T47D (cell line): ENCODE measurements at regions not wholly inside any gene's neighbourhood (a gene's known extent, or its start where the extent isn't known, plus 50 kb on each side); places are given as distances from the start of the nearest gene placed in this dataset.

Source experiments
- DNase-seq, 2 experiments: peaks; one replicate each; pipeline versions ENCODE4 v3.0.0 to v3.0.0-alpha.2; 2011 to 2012; ENCODE audit warnings: low read depth in 1 of 2, low spot score in 1 of 2
- JUND ChIP-seq: IDR thresholded peaks from 2 replicates; pipeline ENCODE4 v1.6.1; 2012; ENCODE audit warnings: low read depth
- in situ Hi-C: cut with HindIII; loops from 2 replicates; pipeline ENCODE4 v1.10.0; 2016; ENCODE audit warnings: low sequenced_read_pairs, low pct_unique_long_range_greater_than_20kb

GRCh38 chr5:168031614-168032013 lies 259.8 kb upstream of the WWC1 start:
- TF ChIP-seq JUND, result no peak
- no peak for DNase-seq
- in situ Hi-C loops, result no loop called here

DNA sequence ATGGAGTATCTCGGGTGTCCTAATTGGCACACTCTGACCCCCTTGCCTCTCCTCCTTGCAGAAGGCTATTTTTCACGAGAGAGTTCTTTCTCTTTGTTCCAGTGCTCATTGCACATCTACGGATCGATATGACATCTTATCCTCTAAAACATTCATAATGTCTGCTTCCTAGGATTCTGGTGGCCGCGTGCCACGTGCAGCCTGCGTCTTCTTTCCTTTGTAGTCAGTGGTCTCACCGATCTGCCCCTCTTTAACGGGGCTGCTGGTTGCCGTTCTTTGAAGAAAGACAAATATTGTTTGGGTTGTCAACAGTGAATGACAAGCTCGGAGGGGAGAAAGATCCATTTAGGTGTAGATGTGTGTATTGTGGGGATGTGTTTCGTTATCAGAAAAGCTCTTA lies 252.4 kb upstream of the WWC1 start:
- no peak for DNase-seq
- in situ Hi-C loops, result no loop called here
- no peak for TF ChIP-seq JUND

GRCh38 chr5:168039566-168040248 lies 251.7 kb upstream of the WWC1 start:
- TF ChIP-seq JUND, result no peak
- in situ Hi-C loops, result no loop called here

GRCh38 chr5:168041583-168041982 lies 249.9 kb upstream of the WWC1 start:
- TF ChIP-seq JUND, result no peak
- DNase-seq, result no peak
- in situ Hi-C loops, result no loop called here

More at GRCh38 chr5:168039566-168040248, 251.7 kb upstream of the WWC1 start:
- peak in 1 of 2 experiments; percentile 25 for DNase-seq

GRCh38 chr5:168042284-168043068 lies 249.0 kb upstream of the WWC1 start:
- no peak for DNase-seq
- in situ Hi-C loops, result no loop called here
- TF ChIP-seq JUND, result no peak

DNA sequence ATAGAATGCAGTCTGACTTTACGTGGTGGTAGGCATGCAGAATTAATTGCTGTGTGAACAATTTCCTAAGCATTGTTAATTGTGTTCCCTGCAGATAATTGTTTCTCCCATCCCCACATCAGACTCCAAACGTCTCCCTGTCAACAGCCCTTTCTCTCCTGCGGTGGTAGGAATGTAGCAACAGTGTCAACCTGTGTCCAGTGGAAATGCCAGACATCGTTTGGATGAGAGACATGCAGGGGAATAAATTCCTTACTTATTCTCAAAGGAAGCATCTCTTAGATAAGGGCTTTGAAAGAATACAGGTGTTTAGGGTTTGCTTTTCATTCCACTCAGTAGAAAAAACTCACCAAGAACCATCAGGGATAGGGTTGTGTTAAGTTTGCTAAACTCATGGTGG lies 245.3 kb upstream of the WWC1 start:
- DNase-seq, result no peak
- in situ Hi-C loops, result no loop called here
- TF ChIP-seq JUND, result no peak

DNA sequence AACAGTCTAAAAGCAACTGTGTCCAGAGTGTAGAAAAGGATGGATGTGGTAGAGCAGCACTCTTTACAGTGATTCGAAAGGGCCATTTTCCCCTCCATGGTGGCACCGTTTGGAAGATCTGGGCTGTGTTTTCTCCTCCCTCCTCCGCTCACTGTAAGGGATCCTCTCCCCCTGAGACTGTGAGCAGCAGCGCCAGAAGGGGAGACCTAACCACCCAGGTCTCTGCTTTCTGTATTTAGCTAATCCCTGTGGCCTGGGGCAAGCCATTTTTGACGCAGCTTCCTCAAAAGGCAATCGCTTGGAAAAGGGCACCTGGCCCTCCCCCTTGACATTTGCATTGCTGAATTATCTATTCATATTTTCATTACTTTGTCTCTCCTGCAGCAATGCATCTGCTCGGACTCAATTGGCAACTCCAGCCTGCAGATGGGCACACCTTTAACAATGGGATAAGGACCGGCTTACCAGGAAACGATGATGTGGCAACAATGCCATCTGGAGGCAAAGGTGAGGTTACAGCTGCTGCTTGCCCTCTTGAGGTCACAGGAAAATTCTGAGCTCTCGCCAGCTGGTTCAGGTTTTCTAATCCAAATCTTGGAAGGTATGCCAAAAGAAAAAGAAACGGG lies 244.3 kb upstream of the WWC1 start:
- TF ChIP-seq JUND, result no peak
- peak; percentile 58 to 84 for DNase-seq
- in situ Hi-C loops, result no loop called here

- in situ Hi-C loops, result no loop called here
- DNase-seq, result no peak
- no peak for TF ChIP-seq JUND
Measured at GRCh38 chr5:168047669-168048111, 243.8 kb upstream of the WWC1 start.

DNA sequence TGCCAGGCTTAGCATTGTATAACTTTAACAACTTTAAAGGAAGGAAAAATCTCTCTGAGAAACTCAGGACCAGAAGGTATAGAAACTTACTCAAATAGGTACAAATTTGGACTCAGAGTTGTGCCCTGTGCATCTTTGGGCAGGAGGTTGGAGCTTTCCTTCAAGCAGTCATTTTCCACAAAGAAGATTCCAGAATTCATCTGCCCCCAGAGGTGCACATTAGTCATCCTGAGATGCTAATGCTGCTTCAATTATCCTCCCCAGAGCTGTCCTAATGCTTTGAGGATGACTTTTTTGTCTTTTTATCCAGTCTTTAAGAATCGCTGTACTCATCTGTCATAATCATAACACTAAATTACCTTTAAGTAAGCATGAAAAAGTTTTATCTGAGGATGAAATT lies 243.0 kb upstream of the WWC1 start:
- DNase-seq, result no peak
- TF ChIP-seq JUND, result no peak
- in situ Hi-C loops, result no loop called here

DNA sequence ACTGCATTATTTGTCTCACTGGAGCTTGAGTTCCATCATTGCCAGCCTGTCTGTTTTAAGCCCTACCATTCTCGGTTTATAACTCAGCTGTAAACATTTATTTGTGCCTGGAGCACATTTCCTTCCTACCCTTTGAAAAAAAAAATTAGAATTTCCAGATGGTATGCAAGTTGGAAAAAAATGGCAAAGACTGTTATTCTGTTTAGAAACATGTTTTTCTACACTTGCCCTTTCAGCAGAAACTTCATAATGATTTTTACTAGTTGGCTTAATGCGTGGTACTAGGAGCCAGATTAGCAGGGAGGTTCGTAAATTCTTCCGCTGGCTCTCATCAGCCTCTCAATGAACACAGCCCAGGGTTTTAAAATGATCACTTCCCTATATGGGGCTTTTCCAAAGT lies 238.8 kb upstream of the WWC1 start:
- in situ Hi-C loops, result no loop called here
- TF ChIP-seq JUND, result no peak
- no peak for DNase-seq

GRCh38 chr5:168054091-168054490 lies 237.4 kb upstream of the WWC1 start:
- no peak for DNase-seq
- in situ Hi-C loops, result no loop called here
- no peak for TF ChIP-seq JUND

DNA sequence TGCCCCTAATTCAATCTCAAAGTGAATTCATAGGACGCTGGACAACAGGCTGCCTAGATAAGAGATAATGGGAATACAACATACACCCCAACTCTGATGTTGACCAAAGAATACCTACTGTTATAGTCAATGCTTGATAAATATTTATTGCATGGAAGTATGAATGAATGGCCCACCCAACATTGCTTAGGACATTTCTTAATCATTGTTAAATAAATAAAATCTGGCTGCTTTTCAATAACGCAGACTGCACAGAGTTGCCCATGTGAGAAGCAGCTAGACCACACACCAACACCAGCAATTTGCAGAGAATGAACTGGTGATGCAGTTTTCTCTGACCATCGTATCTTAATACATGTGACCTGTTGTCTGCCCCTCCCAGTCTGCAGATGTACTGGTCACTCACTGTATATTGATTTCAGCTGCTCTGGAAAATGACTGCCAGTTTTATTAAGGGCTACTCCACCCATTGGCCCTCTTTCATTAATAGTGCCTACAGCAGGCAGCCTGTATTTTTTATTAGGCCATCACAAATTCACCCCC lies 236.2 kb upstream of the WWC1 start:
- TF ChIP-seq JUND, result no peak
- in situ Hi-C loops, result no loop called here
- no peak for DNase-seq

DNA sequence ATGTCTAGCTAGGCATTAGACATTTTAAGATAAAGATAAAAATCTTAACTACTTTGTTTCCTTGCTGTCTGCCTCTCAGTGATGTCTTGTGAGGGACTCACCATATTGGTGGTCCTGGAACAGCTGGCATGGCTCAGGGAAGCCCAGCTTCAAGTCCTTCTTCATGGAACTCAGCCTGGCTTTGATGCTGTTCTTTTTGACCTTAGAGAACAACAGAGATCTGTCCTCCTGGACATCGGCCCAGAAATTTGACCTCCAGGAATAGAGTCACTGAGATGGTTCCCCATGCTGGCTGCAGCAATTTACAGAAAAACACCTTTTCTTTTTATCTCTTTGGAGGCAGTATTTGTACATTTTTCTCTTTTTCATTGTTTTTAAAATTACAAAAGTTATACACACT lies 235.5 kb upstream of the WWC1 start:
- in situ Hi-C loops, result no loop called here
- no peak for TF ChIP-seq JUND

More for the DNA sequence above, 235.5 kb upstream of the WWC1 start:
- no peak for DNase-seq
